HG03460 (cell line): ENCODE measurements at regions not wholly inside any gene's neighbourhood (a gene's known extent, or its start where the extent isn't known, plus 50 kb on each side); places are given as distances from the start of the nearest gene placed in this dataset.

Experiments used
- ATAC-seq: cut with Tn5 transposase; IDR thresholded peaks from one replicate; pipeline ENCODE4 v1.9.1; 2021; ENCODE audit not compliant: unreplicated experiment

DNA sequence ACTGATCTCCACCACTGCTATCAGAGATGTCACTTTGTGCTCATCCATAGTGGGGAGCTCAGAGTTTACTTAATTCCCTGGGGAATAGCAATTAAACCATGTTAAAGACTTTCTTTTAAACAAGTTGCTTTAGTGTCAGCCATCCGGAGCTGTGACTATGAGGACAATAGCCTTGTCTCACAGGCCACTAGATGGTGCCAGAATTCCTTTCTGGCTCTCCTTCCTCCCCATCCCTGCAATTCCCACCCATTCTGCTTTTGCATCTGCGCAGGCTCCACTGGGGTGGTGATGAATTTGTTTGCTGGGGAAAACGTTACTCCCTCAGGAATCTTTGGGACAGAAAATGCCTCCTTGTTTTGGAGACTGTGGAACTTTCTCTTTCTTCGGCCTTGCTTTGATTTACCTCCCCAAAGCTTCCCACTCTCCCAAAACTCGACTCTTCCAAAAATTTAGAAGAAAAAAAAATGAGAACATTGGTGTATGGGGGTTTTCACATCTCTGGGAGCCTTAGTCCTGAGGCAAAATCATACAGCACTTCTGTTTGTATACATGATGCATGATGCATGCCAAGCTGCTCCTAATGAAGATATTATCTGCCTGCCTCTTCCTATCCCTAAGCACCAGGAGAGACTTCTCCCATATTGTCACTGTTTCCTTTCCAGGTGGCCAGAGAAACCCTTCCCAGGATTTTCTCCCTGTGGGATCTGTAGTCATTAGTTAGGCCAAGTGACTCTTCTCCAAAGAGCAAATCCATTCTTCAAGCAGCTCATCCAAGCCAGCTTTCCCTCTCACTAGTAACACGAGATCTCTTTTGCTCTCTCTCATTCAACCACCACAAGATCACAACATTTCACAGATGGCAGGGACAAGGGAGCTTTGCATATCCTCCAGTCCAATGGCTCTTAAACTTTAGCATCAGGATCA is 466.1 kb downstream of the TLR4 start:
- ATAC-seq, result no peak

GRCh38 chr9:118177241-118177640 is 473.0 kb downstream of the TLR4 start:
- no peak for ATAC-seq

DNA sequence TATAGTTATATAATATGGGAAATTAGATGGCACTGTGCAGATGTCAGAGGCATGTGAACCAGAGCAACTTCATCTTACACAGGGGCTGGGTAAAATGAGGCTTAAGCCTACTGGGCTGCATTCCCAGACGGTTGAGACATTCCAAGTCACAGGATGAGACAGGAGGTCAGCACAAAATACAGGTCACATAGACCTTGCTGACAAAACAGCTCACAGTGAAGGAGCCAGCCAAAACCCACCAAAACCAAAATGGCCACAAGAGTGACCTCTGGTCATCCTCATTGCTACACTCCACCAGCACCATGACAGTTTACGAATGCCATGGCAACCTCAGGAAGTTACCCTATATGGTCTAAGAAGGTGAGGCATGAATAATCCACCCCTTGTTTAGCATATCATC is 479.4 kb downstream of the TLR4 start:
- no peak for ATAC-seq

GRCh38 chr9:118187408-118187807 is 483.2 kb downstream of the TLR4 start:
- ATAC-seq, result no peak

- no peak for ATAC-seq
Measured at GRCh38 chr9:118189615-118190014, 485.4 kb downstream of the TLR4 start.

- no peak for ATAC-seq
Measured at GRCh38 chr9:118192807-118193206, 488.6 kb downstream of the TLR4 start.

- no peak for ATAC-seq
Measured at GRCh38 chr9:118209343-118209742, 505.1 kb downstream of the TLR4 start.

- ATAC-seq, result no peak
Measured at GRCh38 chr9:118215549-118215948, 511.3 kb downstream of the TLR4 start.

DNA sequence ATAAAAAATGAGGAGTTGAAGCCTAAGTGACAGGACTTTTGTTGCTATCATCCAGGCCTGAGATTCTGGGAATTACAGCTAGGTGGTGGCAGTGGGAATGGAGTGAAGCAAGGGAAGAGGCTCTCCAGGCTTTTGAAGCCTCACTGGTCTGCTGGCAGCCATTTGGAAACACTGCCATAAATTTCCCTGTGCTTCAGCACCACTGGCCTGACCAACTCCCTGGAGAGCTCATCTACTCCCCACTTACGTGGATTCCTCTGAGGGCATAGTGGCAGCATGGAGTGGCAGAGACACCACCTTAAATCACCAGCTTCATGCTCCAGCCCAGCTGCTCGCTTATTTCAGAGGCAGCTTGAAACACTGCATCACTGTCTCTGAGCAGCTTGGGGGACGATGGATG is 518.2 kb downstream of the TLR4 start:
- no peak for ATAC-seq

GRCh38 chr9:118223111-118223510 is 518.9 kb downstream of the TLR4 start:
- ATAC-seq, result no peak

DNA sequence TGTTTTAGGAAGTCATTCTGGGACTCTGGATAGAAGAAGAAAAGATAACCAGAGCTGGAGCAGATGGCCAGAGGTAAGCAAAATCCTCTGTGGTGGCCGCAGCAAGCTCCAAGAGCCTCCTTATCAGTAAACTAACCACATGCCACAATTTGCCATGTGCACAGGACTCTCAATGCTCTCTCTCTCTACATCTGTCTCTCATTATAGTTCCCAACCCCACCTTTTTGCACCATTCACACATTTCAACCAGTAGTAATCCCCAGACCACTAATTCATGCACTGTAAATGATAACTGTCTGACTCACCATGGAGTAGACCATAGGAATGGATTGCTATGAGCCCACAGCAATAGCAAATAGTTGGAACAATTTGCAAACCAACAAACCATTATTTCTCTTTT is 526.1 kb downstream of the TLR4 start:
- ATAC-seq, result no peak

DNA sequence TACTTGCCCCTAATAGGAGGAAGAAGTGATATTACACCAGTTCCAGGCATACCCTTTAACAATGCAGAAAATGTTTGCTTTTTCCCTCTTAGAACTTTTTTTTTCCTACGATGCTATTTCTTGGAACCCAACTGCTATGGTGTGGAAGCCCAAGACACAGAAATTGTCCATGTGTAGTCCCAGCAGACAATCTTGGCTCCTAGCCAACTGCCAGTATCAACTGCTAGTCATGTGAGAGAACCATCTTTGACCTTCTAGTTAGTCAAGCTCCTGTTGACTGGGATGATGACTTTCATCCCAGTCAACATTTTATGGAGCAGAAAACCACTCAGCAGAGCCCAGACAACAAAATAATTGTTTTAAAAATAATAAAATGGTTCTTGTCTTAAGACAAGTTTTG is 532.4 kb downstream of the TLR4 start:
- ATAC-seq, result no peak

- ATAC-seq, result no peak
Measured at GRCh38 chr9:118238139-118238538, 533.9 kb downstream of the TLR4 start.

DNA sequence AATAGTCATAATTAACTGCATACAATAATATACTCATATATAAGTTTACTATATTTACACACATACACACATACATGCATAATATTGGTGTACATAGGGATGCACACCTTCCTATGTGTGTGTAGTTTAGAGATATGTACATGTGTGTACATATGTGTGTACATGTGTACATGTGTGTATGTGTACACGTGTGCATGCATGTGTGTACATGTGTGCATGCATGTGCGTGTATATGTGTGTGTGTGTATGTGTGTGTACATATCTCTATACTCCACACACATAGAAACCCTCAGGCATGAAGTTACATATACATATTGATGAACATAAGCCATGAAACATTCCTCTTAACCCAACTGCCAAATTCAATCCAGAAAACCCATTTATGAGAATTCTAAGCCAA is 547.8 kb downstream of the TLR4 start:
- ATAC-seq, result no peak

GRCh38 chr9:118262191-118262590 is 558.0 kb downstream of the TLR4 start:
- ATAC-seq, result no peak

- no peak for ATAC-seq
Measured at GRCh38 chr9:118263949-118264348, 559.7 kb downstream of the TLR4 start.

- ATAC-seq, result no peak
Measured at GRCh38 chr9:118268046-118268445, 563.8 kb downstream of the TLR4 start.

- no peak for ATAC-seq
Measured at GRCh38 chr9:118269623-118270022, 565.4 kb downstream of the TLR4 start.

DNA sequence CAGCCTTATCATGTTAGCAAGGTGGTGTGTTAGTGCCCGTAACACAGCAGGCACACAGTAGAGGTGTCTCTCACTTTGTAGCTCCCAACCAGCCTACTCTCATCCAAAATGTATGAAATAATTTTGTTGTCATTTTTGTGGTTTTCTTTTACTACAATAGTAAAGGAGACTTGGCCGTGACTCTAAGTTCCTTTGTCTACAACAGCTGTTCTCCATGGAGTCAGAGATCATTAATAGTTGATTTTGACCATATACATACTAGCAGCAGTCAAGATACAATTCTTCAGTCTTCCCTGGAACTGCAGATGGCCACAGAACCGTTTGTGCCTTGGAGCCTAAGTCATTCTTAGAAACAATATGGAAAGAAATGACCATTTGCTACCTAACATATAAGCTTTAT is 567.1 kb downstream of the TLR4 start:
- ATAC-seq, result no peak

DNA sequence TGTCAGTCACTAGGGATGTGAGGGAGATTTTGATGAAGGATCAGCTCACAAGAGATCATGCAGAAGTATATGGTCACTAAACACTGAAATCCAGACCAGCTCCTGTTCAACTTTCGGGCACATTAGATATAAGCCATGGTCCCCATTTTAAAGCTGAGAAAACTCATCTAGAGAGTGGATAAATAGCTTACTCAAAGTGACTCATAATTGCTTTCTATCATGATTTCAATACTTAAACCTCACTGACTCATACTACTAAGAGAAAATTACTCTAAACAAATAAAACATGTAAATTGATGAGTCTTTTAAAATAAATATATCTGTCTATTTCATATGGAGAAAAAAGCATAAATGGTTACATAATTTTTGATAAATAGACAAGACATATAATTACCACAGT is 567.7 kb downstream of the TLR4 start:
- ATAC-seq, result no peak

DNA sequence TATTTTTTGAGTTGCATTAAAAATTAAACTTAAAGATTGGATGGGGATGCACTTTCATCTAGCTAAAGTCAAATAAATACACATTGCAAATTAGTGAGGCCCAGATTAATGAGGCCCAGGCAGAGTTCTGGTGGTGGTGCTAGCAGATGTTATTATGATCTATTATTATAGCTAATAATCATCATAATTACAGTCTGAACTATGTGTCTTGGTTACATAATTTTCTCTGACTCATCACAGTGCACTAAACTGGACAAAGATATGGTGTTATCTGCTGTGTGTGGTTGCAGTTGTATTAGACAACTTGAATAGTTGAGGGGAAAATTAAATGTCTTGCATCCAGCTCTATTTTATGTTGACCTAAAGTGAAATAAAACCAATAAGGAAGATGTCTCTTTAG is 568.8 kb downstream of the TLR4 start:
- no peak for ATAC-seq

- ATAC-seq, result no peak
Measured at GRCh38 chr9:118276784-118277183, 572.6 kb downstream of the TLR4 start.

- no peak for ATAC-seq
Measured at GRCh38 chr9:118281772-118282171, 577.6 kb downstream of the TLR4 start.
